ENCODE measurements at regions not wholly inside any gene's neighbourhood (a gene's known extent, or its start where the extent isn't known, plus 50 kb on each side); places are given as distances from the start of the nearest gene placed in this dataset.
"Not testable (repeated sequence)": the region's sequence is repeated elsewhere in the genome, so short reads cannot be mapped to it uniquely, and the experiment has no call there.

GRCh38 chr5:125064621-125065438 lies 318.4 kb upstream of the ZNF608 start:
- H3K4me3 ChIP-seq (ENCODE audit: insufficient read depth, low read depth, low read length) = no peak overlapping the region
- peaks cover 20% of the 10 kb centered on the region for H3K4me1 ChIP-seq (ENCODE audit: control insufficient read depth, insufficient read depth, low read length)
- H3K9me3 ChIP-seq (ENCODE audit: control insufficient read depth, low read length) = no peaks in the 10 kb centered on the region
- WGBS, 2 experiments = 71 to 73% methylated on average over 8 of the region's 8 CpGs
- no peaks in the 10 kb centered on the region for H3K36me3 ChIP-seq (ENCODE audit: control insufficient read depth, insufficient read depth, low read length)
- H3K27me3 ChIP-seq (ENCODE audit: control insufficient read depth, insufficient read depth, low read length, poor library complexity, severe bottlenecking) = no peaks in the 10 kb centered on the region
- H3K27ac ChIP-seq (ENCODE audit: insufficient read depth, low read depth, low read length, poor library complexity, severe bottlenecking) = no peak overlapping the region

GRCh38 chr5:125065741-125066140 lies 319.3 kb upstream of the ZNF608 start:
- Histone ChIP-seq H3K9me3 (ENCODE audit: control insufficient read depth, low read length) (no peaks in the 10 kb centered on the region), H3K27me3 (ENCODE audit: control insufficient read depth, insufficient read depth, low read length, poor library complexity, severe bottlenecking) (no peaks in the 10 kb centered on the region), H3K4me1 (ENCODE audit: control insufficient read depth, insufficient read depth, low read length) (peaks cover 14% of the 10 kb centered on the region), H3K27ac (ENCODE audit: insufficient read depth, low read depth, low read length, poor library complexity, severe bottlenecking) (no peak overlapping the region), H3K36me3 (ENCODE audit: control insufficient read depth, insufficient read depth, low read length) (no peaks in the 10 kb centered on the region), H3K4me3 (ENCODE audit: insufficient read depth, low read depth, low read length) (no peak overlapping the region)
- 92 to 97% methylated on average over 2 of the region's 2 CpGs for WGBS, 2 experiments

- no peaks in the 10 kb centered on the region for H3K9me3 ChIP-seq (ENCODE audit: control insufficient read depth, low read length)
- no peaks in the 10 kb centered on the region for H3K4me1 ChIP-seq (ENCODE audit: control insufficient read depth, insufficient read depth, low read length)
- H3K27me3 ChIP-seq (ENCODE audit: control insufficient read depth, insufficient read depth, low read length, poor library complexity, severe bottlenecking) = no peaks in the 10 kb centered on the region
- H3K36me3 ChIP-seq (ENCODE audit: control insufficient read depth, insufficient read depth, low read length) = peaks cover 4% of the 10 kb centered on the region
- WGBS, 2 experiments = 97 to 99% methylated on average over 2 to 3 of the region's 3 CpGs
- no peak overlapping the region for H3K27ac ChIP-seq (ENCODE audit: insufficient read depth, low read depth, low read length, poor library complexity, severe bottlenecking)
- no peak overlapping the region for H3K4me3 ChIP-seq (ENCODE audit: insufficient read depth, low read depth, low read length)
These were observed 324.5 kb upstream of the ZNF608 start for GRCh38 chr5:125070961-125071360.

- 56 to 81% methylated on average over 1 of the region's 1 CpG for WGBS, 2 experiments
- Histone ChIP-seq H3K9me3 (ENCODE audit: control insufficient read depth, low read length) (peaks cover 3% of the 10 kb centered on the region), H3K27ac (ENCODE audit: insufficient read depth, low read depth, low read length, poor library complexity, severe bottlenecking) (no peak overlapping the region)
These were observed 326.7 kb upstream of the ZNF608 start for GRCh38 chr5:125073090-125073489.

GRCh38 chr5:125075567-125075966 lies 329.1 kb upstream of the ZNF608 start:
- Histone ChIP-seq H3K27ac (ENCODE audit: insufficient read depth, low read depth, low read length, poor library complexity, severe bottlenecking) (no peak overlapping the region), H3K36me3 (ENCODE audit: control insufficient read depth, insufficient read depth, low read length) (peaks cover 4% of the 10 kb centered on the region), H3K9me3 (ENCODE audit: control insufficient read depth, low read length) (peaks cover 3% of the 10 kb centered on the region), H3K4me1 (ENCODE audit: control insufficient read depth, insufficient read depth, low read length) (no peaks in the 10 kb centered on the region), H3K4me3 (ENCODE audit: insufficient read depth, low read depth, low read length) (no peak overlapping the region), H3K27me3 (ENCODE audit: control insufficient read depth, insufficient read depth, low read length, poor library complexity, severe bottlenecking) (no peaks in the 10 kb centered on the region)
- WGBS, 2 experiments = 95 to 100% methylated on average over 1 to 2 of the region's 2 CpGs

More at GRCh38 chr5:125073090-125073489, 326.7 kb upstream of the ZNF608 start:
- no peaks in the 10 kb centered on the region for H3K27me3 ChIP-seq (ENCODE audit: control insufficient read depth, insufficient read depth, low read length, poor library complexity, severe bottlenecking)
- no peaks in the 10 kb centered on the region for H3K4me1 ChIP-seq (ENCODE audit: control insufficient read depth, insufficient read depth, low read length)
- H3K36me3 ChIP-seq (ENCODE audit: control insufficient read depth, insufficient read depth, low read length) = peaks cover 4% of the 10 kb centered on the region
- H3K4me3 ChIP-seq (ENCODE audit: insufficient read depth, low read depth, low read length) = no peak overlapping the region

- H3K4me1 ChIP-seq (ENCODE audit: control insufficient read depth, insufficient read depth, low read length); H3K27ac ChIP-seq (ENCODE audit: insufficient read depth, low read depth, low read length, poor library complexity, severe bottlenecking); H3K4me3 ChIP-seq (ENCODE audit: insufficient read depth, low read depth, low read length); H3K27me3 ChIP-seq (ENCODE audit: control insufficient read depth, insufficient read depth, low read length, poor library complexity, severe bottlenecking); H3K36me3 ChIP-seq (ENCODE audit: control insufficient read depth, insufficient read depth, low read length); H3K9me3 ChIP-seq (ENCODE audit: control insufficient read depth, low read length): not testable (repeated sequence)
- WGBS, 2 experiments = 93 to 97% methylated on average over 5 of the region's 5 CpGs
These were observed 332.6 kb upstream of the ZNF608 start for GRCh38 chr5:125079028-125079427.

- Histone ChIP-seq H3K36me3 (ENCODE audit: control insufficient read depth, insufficient read depth, low read length) (no peaks in the 10 kb centered on the region), H3K9me3 (ENCODE audit: control insufficient read depth, low read length) (peaks cover 3% of the 10 kb centered on the region), H3K4me3 (ENCODE audit: insufficient read depth, low read depth, low read length) (no peak overlapping the region), H3K27me3 (ENCODE audit: control insufficient read depth, insufficient read depth, low read length, poor library complexity, severe bottlenecking) (no peaks in the 10 kb centered on the region), H3K4me1 (ENCODE audit: control insufficient read depth, insufficient read depth, low read length) (no peaks in the 10 kb centered on the region), H3K27ac (ENCODE audit: insufficient read depth, low read depth, low read length, poor library complexity, severe bottlenecking) (no peak overlapping the region)
- 71 to 79% methylated on average over 3 of the region's 3 CpGs for WGBS, 2 experiments
These were observed 334.7 kb upstream of the ZNF608 start for GRCh38 chr5:125081101-125081500.

- H3K4me3 ChIP-seq (ENCODE audit: insufficient read depth, low read depth, low read length) = no peak overlapping the region
- H3K27ac ChIP-seq (ENCODE audit: insufficient read depth, low read depth, low read length, poor library complexity, severe bottlenecking) = no peak overlapping the region
- H3K27me3 ChIP-seq (ENCODE audit: control insufficient read depth, insufficient read depth, low read length, poor library complexity, severe bottlenecking) = no peaks in the 10 kb centered on the region
- no peaks in the 10 kb centered on the region for H3K36me3 ChIP-seq (ENCODE audit: control insufficient read depth, insufficient read depth, low read length)
- no peaks in the 10 kb centered on the region for H3K4me1 ChIP-seq (ENCODE audit: control insufficient read depth, insufficient read depth, low read length)
- no peaks in the 10 kb centered on the region for H3K9me3 ChIP-seq (ENCODE audit: control insufficient read depth, low read length)
These were observed 337.5 kb upstream of the ZNF608 start for GRCh38 chr5:125083981-125084380.

GRCh38 chr5:125085797-125086505 lies 339.5 kb upstream of the ZNF608 start:
- no peak overlapping the region for H3K4me3 ChIP-seq (ENCODE audit: insufficient read depth, low read depth, low read length)
- H3K36me3 ChIP-seq (ENCODE audit: control insufficient read depth, insufficient read depth, low read length) = no peaks in the 10 kb centered on the region
- no peaks in the 10 kb centered on the region for H3K27me3 ChIP-seq (ENCODE audit: control insufficient read depth, insufficient read depth, low read length, poor library complexity, severe bottlenecking)
- no peaks in the 10 kb centered on the region for H3K4me1 ChIP-seq (ENCODE audit: control insufficient read depth, insufficient read depth, low read length)
- no peak overlapping the region for H3K27ac ChIP-seq (ENCODE audit: insufficient read depth, low read depth, low read length, poor library complexity, severe bottlenecking)
- H3K9me3 ChIP-seq (ENCODE audit: control insufficient read depth, low read length) = no peaks in the 10 kb centered on the region
- WGBS, 2 experiments = 88 to 100% methylated on average over 1 to 2 of the region's 2 CpGs

- Histone ChIP-seq H3K27ac (ENCODE audit: insufficient read depth, low read depth, low read length, poor library complexity, severe bottlenecking) (no peak overlapping the region), H3K4me1 (ENCODE audit: control insufficient read depth, insufficient read depth, low read length) (no peaks in the 10 kb centered on the region), H3K9me3 (ENCODE audit: control insufficient read depth, low read length) (no peaks in the 10 kb centered on the region), H3K36me3 (ENCODE audit: control insufficient read depth, insufficient read depth, low read length) (no peaks in the 10 kb centered on the region), H3K4me3 (ENCODE audit: insufficient read depth, low read depth, low read length) (no peak overlapping the region), H3K27me3 (ENCODE audit: control insufficient read depth, insufficient read depth, low read length, poor library complexity, severe bottlenecking) (no peaks in the 10 kb centered on the region)
- WGBS, 2 experiments = 92 to 93% methylated on average over 27 of the region's 27 CpGs
These were observed 342.2 kb upstream of the ZNF608 start for GRCh38 chr5:125088522-125089105.

All from ectodermal cell (in vitro differentiated cells).